ENCODE measurements at regions not wholly inside any gene's neighbourhood (a gene's known extent, or its start where the extent isn't known, plus 50 kb on each side); places are given as distances from the start of the nearest gene placed in this dataset.

DNA sequence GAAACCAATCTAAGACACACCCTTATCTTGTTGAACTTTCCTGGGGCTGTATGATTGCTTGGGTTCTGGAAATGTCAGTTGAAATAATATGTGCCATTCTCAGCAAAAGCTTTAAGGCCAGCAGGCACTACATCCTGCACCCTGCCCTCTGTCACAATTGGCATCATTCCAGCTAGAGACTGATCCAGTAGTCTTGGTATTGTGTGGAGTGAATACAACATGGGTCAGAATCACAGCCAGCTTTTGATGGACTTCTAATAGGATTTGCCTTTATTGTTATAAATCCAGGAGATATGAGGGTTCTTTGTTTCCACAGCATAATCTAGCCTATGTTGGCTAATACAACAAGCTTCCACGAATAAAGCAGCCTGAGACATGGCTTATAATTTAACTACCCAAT, 617.0 kb upstream of the CDH2 start:
- no peaks in the 10 kb centered on the region for H3K27me3 ChIP-seq (ENCODE audit: insufficient read depth, low read length, poor library complexity)
- DNase-seq (no peak), ATAC-seq (ENCODE audit: insufficient read depth, low read depth) (no peak)
- no peaks in the 10 kb centered on the region for H3K9me3 ChIP-seq (ENCODE audit: insufficient read depth, low read length, severe bottlenecking)
- TF ChIP-seq CTCF (IDR thresholded peaks at IDR 0.05; ENCODE audit: borderline replicate concordance, extremely low read depth, low read length, poor library complexity, severe bottlenecking) (no peak), EZH2 (IDR thresholded peaks at IDR 0.05; ENCODE audit: borderline replicate concordance, low read depth, low read length, severe bottlenecking) (no peak)
- H3K36me3 ChIP-seq (ENCODE audit: insufficient read depth, low read length): no peaks in the 10 kb centered on the region
- H3K4me2 ChIP-seq (ENCODE audit: insufficient read depth, low read length): no peak overlapping the region
- H4K20me1 ChIP-seq (ENCODE audit: insufficient read depth, low read length): no peaks in the 10 kb centered on the region
- H3K4me3 ChIP-seq (ENCODE audit: low read depth in 1 of 2, low read length in 2 of 2): no peak overlapping the region
- no peaks in the 10 kb centered on the region for H3K79me2 ChIP-seq (ENCODE audit: insufficient read depth, low read length)
- peak overlapping the region; percentile 15; the same call in 1 of the 2 replicates for H2AFZ ChIP-seq (ENCODE audit: low read depth, low read length)
- peaks cover 20% of the 10 kb centered on the region for H3K4me1 ChIP-seq (ENCODE audit: insufficient read depth, low read length)
- no peak overlapping the region for H3K27ac ChIP-seq (ENCODE audit: low read length)
- H3K9ac ChIP-seq (ENCODE audit: low read depth, low read length): no peak overlapping the region

DNA sequence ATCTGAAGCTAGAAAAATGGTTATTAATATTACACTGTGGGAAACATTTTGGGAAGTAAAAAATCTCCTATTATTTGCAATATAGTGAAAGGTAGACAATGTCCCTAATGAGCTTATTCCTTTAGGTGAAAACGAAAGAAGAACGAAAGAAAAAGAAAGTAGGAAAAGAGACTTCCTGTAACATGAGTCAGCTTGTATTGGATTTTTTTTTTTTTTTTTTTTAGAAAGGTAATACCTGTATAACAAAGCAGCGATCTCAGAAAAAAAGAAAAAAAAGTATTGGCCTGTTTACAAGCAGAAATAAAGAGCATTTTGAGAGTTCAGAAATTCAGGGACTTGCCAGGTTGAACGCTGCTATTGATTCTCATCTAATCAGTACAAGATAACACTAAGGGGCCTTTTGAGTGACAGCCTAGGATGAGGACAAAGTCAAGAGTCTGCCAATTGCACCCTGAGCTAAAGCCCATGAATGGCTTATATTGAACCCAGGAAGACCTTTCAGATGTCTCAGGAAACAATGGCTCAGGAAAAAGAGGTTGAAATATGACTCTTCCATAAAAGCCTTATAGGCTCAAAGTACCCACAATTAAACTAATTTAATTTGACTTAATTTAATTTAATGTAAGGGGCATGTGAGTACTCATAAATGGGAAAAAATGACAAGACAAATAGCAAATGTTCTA, 615.6 kb upstream of the CDH2 start:
- no peaks in the 10 kb centered on the region for H3K79me2 ChIP-seq (ENCODE audit: insufficient read depth, low read length)
- H3K4me2 ChIP-seq (ENCODE audit: insufficient read depth, low read length): peak overlapping the region; percentile 46
- no peak overlapping the region for H3K4me3 ChIP-seq (ENCODE audit: low read depth in 1 of 2, low read length in 2 of 2)
- H2AFZ ChIP-seq (ENCODE audit: low read depth, low read length): peak overlapping the region; percentile 28
- peak overlapping the region; percentile 56 for H3K27ac ChIP-seq (ENCODE audit: low read length)
- H3K36me3 ChIP-seq (ENCODE audit: insufficient read depth, low read length): no peaks in the 10 kb centered on the region
- H3K9ac ChIP-seq (ENCODE audit: low read depth, low read length): no peak overlapping the region
- H3K9me3 ChIP-seq (ENCODE audit: insufficient read depth, low read length, severe bottlenecking): no peaks in the 10 kb centered on the region
- H4K20me1 ChIP-seq (ENCODE audit: insufficient read depth, low read length): no peaks in the 10 kb centered on the region
- H3K27me3 ChIP-seq (ENCODE audit: insufficient read depth, low read length, poor library complexity): no peaks in the 10 kb centered on the region
- TF ChIP-seq CTCF (IDR thresholded peaks at IDR 0.05; ENCODE audit: borderline replicate concordance, extremely low read depth, low read length, poor library complexity, severe bottlenecking) (no peak), EZH2 (IDR thresholded peaks at IDR 0.05; ENCODE audit: borderline replicate concordance, low read depth, low read length, severe bottlenecking) (no peak)
- no peak for DNase-seq
- H3K4me1 ChIP-seq (ENCODE audit: insufficient read depth, low read length): peaks cover 20% of the 10 kb centered on the region
- ATAC-seq (ENCODE audit: insufficient read depth, low read depth): peak; percentile 61

- Histone ChIP-seq H3K4me2 (ENCODE audit: insufficient read depth, low read length) (no peak overlapping the region), H2AFZ (ENCODE audit: low read depth, low read length) (no peak overlapping the region), H3K4me1 (ENCODE audit: insufficient read depth, low read length) (peaks cover 20% of the 10 kb centered on the region), H3K9me3 (ENCODE audit: insufficient read depth, low read length, severe bottlenecking) (no peaks in the 10 kb centered on the region), H3K4me3 (ENCODE audit: low read depth in 1 of 2, low read length in 2 of 2) (no peak overlapping the region), H3K27ac (ENCODE audit: low read length) (no peak overlapping the region), H3K27me3 (ENCODE audit: insufficient read depth, low read length, poor library complexity) (no peaks in the 10 kb centered on the region), H3K36me3 (ENCODE audit: insufficient read depth, low read length) (no peaks in the 10 kb centered on the region), H3K9ac (ENCODE audit: low read depth, low read length) (no peak overlapping the region), H4K20me1 (ENCODE audit: insufficient read depth, low read length) (no peaks in the 10 kb centered on the region), H3K79me2 (ENCODE audit: insufficient read depth, low read length) (no peaks in the 10 kb centered on the region)
- DNase-seq: no peak
- TF ChIP-seq EZH2 (IDR thresholded peaks at IDR 0.05; ENCODE audit: borderline replicate concordance, low read depth, low read length, severe bottlenecking) (no peak), CTCF (IDR thresholded peaks at IDR 0.05; ENCODE audit: borderline replicate concordance, extremely low read depth, low read length, poor library complexity, severe bottlenecking) (no peak)
- ATAC-seq (ENCODE audit: insufficient read depth, low read depth): no peak
Observed at GRCh38 chr18:28791101-28791500, 614.2 kb upstream of the CDH2 start.
